ENCODE measurements at regions not wholly inside any gene's neighbourhood (a gene's known extent, or its start where the extent isn't known, plus 50 kb on each side); places are given as distances from the start of the nearest gene placed in this dataset.

DNA sequence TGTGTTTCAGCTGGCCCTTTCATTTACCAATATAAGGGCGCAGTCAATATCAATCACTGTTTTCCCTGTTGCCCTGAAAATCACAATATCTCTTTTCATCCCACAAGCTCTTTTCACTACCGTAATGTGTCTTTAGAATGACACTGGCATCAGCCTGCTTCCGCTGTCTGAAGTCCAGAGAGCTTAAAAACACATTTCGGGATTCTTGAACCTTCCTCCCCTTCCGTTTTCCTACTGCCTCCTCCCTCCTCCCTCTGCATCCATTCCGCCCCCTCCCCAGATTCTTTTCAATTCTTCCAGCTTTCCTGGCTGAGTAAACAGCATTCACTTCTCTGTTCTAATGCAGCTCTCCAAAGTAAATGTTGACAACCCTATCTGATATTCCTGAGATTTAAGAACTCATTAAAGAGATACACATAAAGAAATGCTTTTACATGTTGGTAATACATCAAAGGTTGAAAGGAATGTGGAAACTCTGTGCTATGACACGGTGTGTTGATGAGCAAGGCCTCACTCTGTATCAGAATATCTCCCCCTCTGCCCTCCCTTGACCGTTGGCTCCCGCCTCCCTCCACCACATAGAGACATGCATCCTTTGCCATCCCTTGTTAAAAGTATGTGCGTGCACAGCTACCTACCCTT, 83.5 kb upstream of the SPRY1 start:
- no peaks in the 10 kb centered on the region for H3K27me3 Mint-ChIP-seq
- POLR2A ChIA-PET, result no interaction called here
- peaks cover 2% of the 10 kb centered on the region for H3K9me3 Mint-ChIP-seq
- H3K36me3 Mint-ChIP-seq (ENCODE audit: low read depth), result peaks cover 45% of the 10 kb centered on the region
- H3K4me1 Mint-ChIP-seq (ENCODE audit: low read depth), result no peaks in the 10 kb centered on the region
- TF ChIP-seq, protein P1, sequence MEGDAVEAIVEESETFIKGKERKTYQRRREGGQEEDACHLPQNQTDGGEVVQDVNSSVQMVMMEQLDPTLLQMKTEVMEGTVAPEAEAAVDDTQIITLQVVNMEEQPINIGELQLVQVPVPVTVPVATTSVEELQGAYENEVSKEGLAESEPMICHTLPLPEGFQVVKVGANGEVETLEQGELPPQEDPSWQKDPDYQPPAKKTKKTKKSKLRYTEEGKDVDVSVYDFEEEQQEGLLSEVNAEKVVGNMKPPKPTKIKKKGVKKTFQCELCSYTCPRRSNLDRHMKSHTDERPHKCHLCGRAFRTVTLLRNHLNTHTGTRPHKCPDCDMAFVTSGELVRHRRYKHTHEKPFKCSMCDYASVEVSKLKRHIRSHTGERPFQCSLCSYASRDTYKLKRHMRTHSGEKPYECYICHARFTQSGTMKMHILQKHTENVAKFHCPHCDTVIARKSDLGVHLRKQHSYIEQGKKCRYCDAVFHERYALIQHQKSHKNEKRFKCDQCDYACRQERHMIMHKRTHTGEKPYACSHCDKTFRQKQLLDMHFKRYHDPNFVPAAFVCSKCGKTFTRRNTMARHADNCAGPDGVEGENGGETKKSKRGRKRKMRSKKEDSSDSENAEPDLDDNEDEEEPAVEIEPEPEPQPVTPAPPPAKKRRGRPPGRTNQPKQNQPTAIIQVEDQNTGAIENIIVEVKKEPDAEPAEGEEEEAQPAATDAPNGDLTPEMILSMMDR (IDR thresholded peaks at IDR 0.05), result no peak
- DNase-seq, result no peak
- CTCF ChIA-PET, result no interaction called here
- H3K4me3 Mint-ChIP-seq, result no peak overlapping the region
- H3K27ac Mint-ChIP-seq, result no peak overlapping the region
- ATAC-seq, result no peak
- intact Hi-C loops (cut with micrococcal nuclease), result no loop called here

DNA sequence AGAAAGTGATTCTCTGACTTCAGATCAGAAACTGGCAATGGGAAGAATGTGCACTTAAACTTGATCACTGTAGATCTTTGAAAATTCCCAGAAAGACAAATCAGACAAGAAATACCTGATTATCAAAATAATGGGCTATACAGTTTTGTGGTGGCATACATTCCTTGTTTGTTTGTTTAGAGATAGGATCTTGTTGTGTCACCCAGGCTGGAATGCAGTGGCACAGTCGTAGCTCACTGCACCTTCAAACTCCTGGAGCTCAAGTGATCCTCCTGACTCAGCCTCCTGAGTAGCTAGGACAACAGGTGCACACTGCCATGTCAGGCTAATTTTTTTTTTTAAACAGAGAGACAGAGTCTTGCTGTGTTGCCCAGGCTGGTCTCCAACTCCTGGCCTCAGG, 81.0 kb upstream of the SPRY1 start:
- TF ChIP-seq, protein P1 (IDR thresholded peaks at IDR 0.05), result no peak
- ATAC-seq (no peak), DNase-seq (no peak)
- Mint-ChIP-seq H3K4me3 (no peak overlapping the region), H3K27me3 (no peaks in the 10 kb centered on the region), H3K36me3 (ENCODE audit: low read depth) (peaks cover 47% of the 10 kb centered on the region), H3K4me1 (ENCODE audit: low read depth) (no peaks in the 10 kb centered on the region), H3K9me3 (peaks cover 19% of the 10 kb centered on the region), H3K27ac (no peak overlapping the region)
- ChIA-PET POLR2A (no interaction called here), CTCF (no interaction called here)
- intact Hi-C loops (cut with micrococcal nuclease), result no loop called here

DNA sequence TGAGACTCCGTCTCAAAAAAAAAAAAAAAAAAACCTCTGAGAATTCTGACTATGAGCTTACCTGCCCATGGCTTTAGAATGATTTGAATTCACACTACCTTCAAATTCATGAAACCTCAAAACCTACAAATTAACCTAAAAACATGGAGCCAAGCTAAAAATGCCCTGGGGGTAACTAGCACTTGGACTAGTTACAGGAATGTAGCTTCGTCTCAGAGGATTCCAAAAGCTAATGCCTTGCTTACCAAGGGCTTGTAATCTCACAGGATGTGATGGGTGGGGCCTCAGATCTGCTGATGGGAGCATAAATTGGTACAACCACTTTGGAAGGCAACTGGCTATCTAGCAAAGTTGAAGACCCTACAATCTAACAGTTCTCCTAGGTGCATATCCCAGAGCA, 79.4 kb upstream of the SPRY1 start:
- ATAC-seq (no peak), DNase-seq (no peak)
- intact Hi-C loops (cut with micrococcal nuclease), result no loop called here
- Mint-ChIP-seq H3K36me3 (ENCODE audit: low read depth) (peaks cover 41% of the 10 kb centered on the region), H3K27ac (no peak overlapping the region), H3K4me1 (ENCODE audit: low read depth) (no peaks in the 10 kb centered on the region), H3K4me3 (no peak overlapping the region), H3K9me3 (peaks cover 26% of the 10 kb centered on the region), H3K27me3 (no peaks in the 10 kb centered on the region)
- TF ChIP-seq, protein P1 (IDR thresholded peaks at IDR 0.05), result no peak
- ChIA-PET POLR2A (no interaction called here), CTCF (no interaction called here)

DNA sequence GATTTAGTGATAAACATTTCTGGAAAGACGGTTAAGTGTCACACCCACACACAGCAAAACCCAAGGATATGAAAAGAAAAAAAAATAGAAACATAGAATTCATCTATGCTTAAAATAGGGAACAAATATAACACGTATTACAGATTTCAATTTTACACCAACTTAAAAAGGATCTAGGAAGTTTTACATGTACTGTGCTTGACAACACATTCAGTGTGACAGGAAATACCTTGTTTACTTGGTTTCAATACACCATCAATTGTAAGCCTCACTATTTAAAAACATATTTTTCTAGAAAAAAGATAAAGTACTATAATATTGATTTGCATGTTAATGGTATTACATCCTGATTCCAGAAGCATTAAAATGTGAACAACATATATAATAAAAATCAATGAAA, 77.0 kb upstream of the SPRY1 start:
- H3K4me3 Mint-ChIP-seq, result no peak overlapping the region
- intact Hi-C loops (cut with micrococcal nuclease), result no loop called here

DNA sequence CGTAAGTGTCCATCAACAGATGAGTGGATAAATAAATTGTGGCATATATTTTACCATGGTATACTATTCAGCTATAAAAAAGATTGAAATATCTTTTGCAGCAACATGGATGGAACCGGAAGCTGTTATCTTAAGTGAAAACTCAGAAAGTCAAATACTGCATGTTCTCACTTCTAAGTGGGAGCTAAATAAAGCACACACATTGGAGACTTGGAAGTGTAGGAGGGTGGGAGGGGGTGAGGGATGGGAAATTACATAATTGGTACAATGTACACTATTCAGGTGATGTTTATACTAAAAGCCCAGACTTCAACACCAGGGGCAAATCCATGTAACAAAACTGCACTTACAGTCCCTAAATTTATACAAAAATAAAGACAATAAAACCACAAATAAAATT, 72.6 kb upstream of the SPRY1 start:
- intact Hi-C loops (cut with micrococcal nuclease), result no loop called here
- Mint-ChIP-seq H3K27ac (no peak overlapping the region), H3K9me3 (peaks cover 32% of the 10 kb centered on the region), H3K4me3 (no peak overlapping the region), H3K36me3 (ENCODE audit: low read depth) (no peaks in the 10 kb centered on the region), H3K4me1 (ENCODE audit: low read depth) (no peaks in the 10 kb centered on the region), H3K27me3 (no peaks in the 10 kb centered on the region)
- ChIA-PET CTCF (no interaction called here), POLR2A (no interaction called here)
- TF ChIP-seq, protein P1 (IDR thresholded peaks at IDR 0.05), result no peak
- DNase-seq, result no peak
- no peak for ATAC-seq

More for the DNA sequence above, 77.0 kb upstream of the SPRY1 start:
- no peaks in the 10 kb centered on the region for H3K27me3 Mint-ChIP-seq
- DNase-seq (no peak), ATAC-seq (no peak)
- H3K36me3 Mint-ChIP-seq (ENCODE audit: low read depth), result peaks cover 26% of the 10 kb centered on the region
- ChIA-PET POLR2A (no interaction called here), CTCF (no interaction called here)
- no peak overlapping the region for H3K27ac Mint-ChIP-seq
- no peaks in the 10 kb centered on the region for H3K4me1 Mint-ChIP-seq (ENCODE audit: low read depth)
- TF ChIP-seq, protein P1 (IDR thresholded peaks at IDR 0.05), result no peak
- peaks cover 34% of the 10 kb centered on the region for H3K9me3 Mint-ChIP-seq

Data from activated CD8-positive, alpha-beta T cell treated with anti-CD3 and anti-CD28 coated beads for 36 hours (primary cell).